ENCODE measurements at regions not wholly inside any gene's neighbourhood (a gene's known extent, or its start where the extent isn't known, plus 50 kb on each side); places are given as distances from the start of the nearest gene placed in this dataset.

- no peak for TF ChIP-seq HDAC6 (IDR thresholded peaks at IDR 0.05; ENCODE audit: low read depth, low read length)
- no peak for TF ChIP-seq JUN (IDR thresholded peaks at IDR 0.05; ENCODE audit: low read depth, low read length)
- no peak for TF ChIP-seq EP300 (IDR thresholded peaks at IDR 0.05; ENCODE audit: borderline replicate concordance in 1 of 2, low read depth in 2 of 2, low read length in 2 of 2)
- no peak for TF ChIP-seq CEBPB (IDR thresholded peaks at IDR 0.05; ENCODE audit: low read depth, low read length)
- TF ChIP-seq KDM1A (IDR thresholded peaks at IDR 0.05; ENCODE audit: borderline replicate concordance, low read length), result no peak
- no peak for TF ChIP-seq TCF12 (IDR thresholded peaks at IDR 0.05; ENCODE audit: low read depth, low read length)
- TF ChIP-seq SP1 (IDR thresholded peaks at IDR 0.05; ENCODE audit: low read depth, low read length), result no peak
Measured at GRCh38 chr1:239856067-239856466, 235.6 kb upstream of the FMN2 start (continued).

All from H1 (cell line).